ENCODE measurements at regions not wholly inside any gene's neighbourhood (a gene's known extent, or its start where the extent isn't known, plus 50 kb on each side); places are given as distances from the start of the nearest gene placed in this dataset.

DNA sequence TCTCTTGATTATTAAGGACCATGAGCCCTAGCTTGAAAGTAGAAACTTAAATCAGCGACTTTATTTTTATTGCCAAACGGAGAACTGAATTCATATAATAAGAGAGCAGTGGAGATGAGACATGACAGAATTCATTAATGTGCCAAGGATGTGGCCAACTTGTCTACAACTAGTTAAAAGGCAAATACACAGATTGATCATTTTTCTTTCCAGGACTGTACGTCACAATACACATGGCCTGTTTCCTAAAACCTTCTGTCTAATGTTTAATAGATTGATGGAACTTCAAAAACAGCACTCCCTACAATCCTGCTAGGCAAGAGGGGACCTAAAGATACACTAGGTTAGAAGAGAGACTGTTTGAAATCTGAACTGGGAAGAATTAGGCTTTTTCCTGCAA is 647.8 kb downstream of the SATB2 start:
- TF ChIP-seq, protein P1, sequence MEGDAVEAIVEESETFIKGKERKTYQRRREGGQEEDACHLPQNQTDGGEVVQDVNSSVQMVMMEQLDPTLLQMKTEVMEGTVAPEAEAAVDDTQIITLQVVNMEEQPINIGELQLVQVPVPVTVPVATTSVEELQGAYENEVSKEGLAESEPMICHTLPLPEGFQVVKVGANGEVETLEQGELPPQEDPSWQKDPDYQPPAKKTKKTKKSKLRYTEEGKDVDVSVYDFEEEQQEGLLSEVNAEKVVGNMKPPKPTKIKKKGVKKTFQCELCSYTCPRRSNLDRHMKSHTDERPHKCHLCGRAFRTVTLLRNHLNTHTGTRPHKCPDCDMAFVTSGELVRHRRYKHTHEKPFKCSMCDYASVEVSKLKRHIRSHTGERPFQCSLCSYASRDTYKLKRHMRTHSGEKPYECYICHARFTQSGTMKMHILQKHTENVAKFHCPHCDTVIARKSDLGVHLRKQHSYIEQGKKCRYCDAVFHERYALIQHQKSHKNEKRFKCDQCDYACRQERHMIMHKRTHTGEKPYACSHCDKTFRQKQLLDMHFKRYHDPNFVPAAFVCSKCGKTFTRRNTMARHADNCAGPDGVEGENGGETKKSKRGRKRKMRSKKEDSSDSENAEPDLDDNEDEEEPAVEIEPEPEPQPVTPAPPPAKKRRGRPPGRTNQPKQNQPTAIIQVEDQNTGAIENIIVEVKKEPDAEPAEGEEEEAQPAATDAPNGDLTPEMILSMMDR (IDR thresholded peaks at IDR 0.05; ENCODE audit: extremely low read depth in 1 of 2, insufficient read depth in 1 of 2, low read depth in 1 of 2, low read length in 2 of 2), result no peak
- TF ChIP-seq POLR2A (IDR thresholded peaks at IDR 0.05; ENCODE audit: low read depth, low read length), result no peak
- TF ChIP-seq EZH2 (IDR thresholded peaks at IDR 0.05; ENCODE audit: borderline replicate concordance, low read depth, low read length, severe bottlenecking), result no peak
- TF ChIP-seq FOS (IDR thresholded peaks at IDR 0.05; ENCODE audit: borderline replicate concordance, insufficient read depth, low read length), result no peak
- TF ChIP-seq MYC (IDR thresholded peaks at IDR 0.05; ENCODE audit: low read depth, low read length), result no peak
- TF ChIP-seq POLR2AphosphoS5 (IDR thresholded peaks at IDR 0.05; ENCODE audit: insufficient read depth, low read depth, low read length), result no peak
- TF ChIP-seq JUN (IDR thresholded peaks at IDR 0.05; ENCODE audit: borderline replicate concordance, insufficient read depth, insufficient read length, low read depth), result no peak
- TF ChIP-seq, protein P2, sequence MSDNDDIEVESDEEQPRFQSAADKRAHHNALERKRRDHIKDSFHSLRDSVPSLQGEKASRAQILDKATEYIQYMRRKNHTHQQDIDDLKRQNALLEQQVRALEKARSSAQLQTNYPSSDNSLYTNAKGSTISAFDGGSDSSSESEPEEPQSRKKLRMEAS (IDR thresholded peaks at IDR 0.05; ENCODE audit: insufficient read depth, insufficient read length), result no peak
- no peak for TF ChIP-seq GATA2 (IDR thresholded peaks at IDR 0.05; ENCODE audit: insufficient read depth, insufficient read length, low read depth, low read length)
